ENCODE measurements at regions not wholly inside any gene's neighbourhood (a gene's known extent, or its start where the extent isn't known, plus 50 kb on each side); places are given as distances from the start of the nearest gene placed in this dataset.

GRCh38 chr2:144307711-144308110, 212.2 kb downstream of the ZEB2 start:
- TF ChIP-seq CTCF (conservative IDR thresholded peaks at IDR 0.05; ENCODE audit: low read depth, low read length) = no peak
- no peak for TF ChIP-seq EZH2phosphoT487 (IDR thresholded peaks at IDR 0.05; ENCODE audit: borderline replicate concordance, low read length)

Data from PC-3 (cell line).